NT2/D1 (cell line): ENCODE measurements at regions not wholly inside any gene's neighbourhood (a gene's known extent, or its start where the extent isn't known, plus 50 kb on each side); places are given as distances from the start of the nearest gene placed in this dataset.
"Not testable (repeated sequence)": the region's sequence is repeated elsewhere in the genome, so short reads cannot be mapped to it uniquely, and the experiment has no call there.

Experiments used
- DNase-seq: peaks from one replicate; pipeline ENCODE4 v3.0.0-alpha.2; 2011; ENCODE audit warnings: low read depth, low spot score
- H3K27me3 ChIP-seq: 2 replicates; pipeline ENCODE4 v1.6.0; 2011; ENCODE audit warnings: mild to moderate bottlenecking; ENCODE audit not compliant: insufficient read length, insufficient read depth
- H3K36me3 ChIP-seq: 2 replicates; pipeline ENCODE4 v1.6.1; 2011; ENCODE audit warnings: mild to moderate bottlenecking, low read length, mixed read lengths; ENCODE audit not compliant: insufficient read depth, insufficient read length
- H3K4me1 ChIP-seq: 2 replicates; pipeline ENCODE4 v1.5.1; 2011; ENCODE audit not compliant: insufficient read depth, insufficient read length
- H3K4me3 ChIP-seq: 2 replicates; pipeline ENCODE4 v1.5.1; 2011; ENCODE audit warnings: low read depth; ENCODE audit not compliant: insufficient read length
- H3K9ac ChIP-seq: 2 replicates; pipeline ENCODE4 v1.6.0; 2011; ENCODE audit warnings: low read depth; ENCODE audit not compliant: insufficient read length
- H3K9me3 ChIP-seq: 2 replicates; pipeline ENCODE4 v1.5.1; 2011; ENCODE audit warnings: mild to moderate bottlenecking, low read length; ENCODE audit not compliant: insufficient read depth
- SUZ12 ChIP-seq: IDR thresholded peaks from 2 replicates; pipeline ENCODE4 v1.6.1; 2011; ENCODE audit not compliant: insufficient read length, insufficient read depth; ENCODE audit errors: extremely low read depth
- YY1 ChIP-seq: IDR thresholded peaks from 2 replicates; pipeline ENCODE4 v1.6.1; 2011; ENCODE audit not compliant: insufficient read length, insufficient read depth
- ZNF274 ChIP-seq: IDR thresholded peaks from 2 replicates; pipeline ENCODE4 v1.6.1; 2011; ENCODE audit warnings: mild to moderate bottlenecking, low read depth, low read length

- Histone ChIP-seq H3K27me3 (peaks cover 3% of the 10 kb centered on the region), H3K4me3 (no peak overlapping the region), H3K9me3 (no peaks in the 10 kb centered on the region), H3K36me3 (no peaks in the 10 kb centered on the region), H3K9ac (no peak overlapping the region), H3K4me1 (no peaks in the 10 kb centered on the region)
- DNase-seq: no peak
- no peak for TF ChIP-seq ZNF274
- no peak for TF ChIP-seq YY1
- TF ChIP-seq SUZ12: no peak
Measured at GRCh38 chrX:130504019-130504418, 102.2 kb downstream of the RBMX2 start.

GRCh38 chrX:130507015-130507414, 105.2 kb downstream of the RBMX2 start:
- H3K9me3 ChIP-seq: no peaks in the 10 kb centered on the region
- TF ChIP-seq SUZ12 (no peak), ZNF274 (no peak), YY1 (no peak)
- no peak overlapping the region for H3K9ac ChIP-seq
- no peak overlapping the region for H3K4me3 ChIP-seq
- no peaks in the 10 kb centered on the region for H3K27me3 ChIP-seq
- H3K4me1 ChIP-seq: no peaks in the 10 kb centered on the region
- no peaks in the 10 kb centered on the region for H3K36me3 ChIP-seq
- DNase-seq: no peak

GRCh38 chrX:130512534-130512933, 110.7 kb downstream of the RBMX2 start:
- not testable (repeated sequence) for H3K27me3 ChIP-seq

GRCh38 chrX:130516123-130516522, 114.3 kb downstream of the RBMX2 start:
- no peaks in the 10 kb centered on the region; the same call in 1 of the 2 replicates for H3K9me3 ChIP-seq
- no peak overlapping the region for H3K9ac ChIP-seq
- no peak overlapping the region for H3K4me3 ChIP-seq
- no peaks in the 10 kb centered on the region for H3K36me3 ChIP-seq
- no peak for TF ChIP-seq SUZ12
- TF ChIP-seq ZNF274: no peak
- no peak for TF ChIP-seq YY1
- H3K27me3 ChIP-seq: no peaks in the 10 kb centered on the region
- DNase-seq: no peak
- H3K4me1 ChIP-seq: no peaks in the 10 kb centered on the region

More at GRCh38 chrX:130512534-130512933, 110.7 kb downstream of the RBMX2 start:
- not testable (repeated sequence) for H3K9me3 ChIP-seq, H3K36me3 ChIP-seq, H3K9ac ChIP-seq, DNase-seq, H3K4me3 ChIP-seq, H3K4me1 ChIP-seq

- Histone ChIP-seq H3K9me3 (no peaks in the 10 kb centered on the region), H3K27me3 (no peaks in the 10 kb centered on the region), H3K4me1 (no peaks in the 10 kb centered on the region), H3K36me3 (no peaks in the 10 kb centered on the region), H3K9ac (no peak overlapping the region), H3K4me3 (no peak overlapping the region)
- TF ChIP-seq YY1 (no peak), ZNF274 (no peak), SUZ12 (no peak)
- DNase-seq: no peak
Measured at GRCh38 chrX:130523460-130524394, 121.9 kb downstream of the RBMX2 start.

- Histone ChIP-seq H3K9me3 (no peaks in the 10 kb centered on the region), H3K36me3 (no peaks in the 10 kb centered on the region), H3K4me1 (peaks cover 3% of the 10 kb centered on the region), H3K9ac (no peak overlapping the region), H3K4me3 (no peak overlapping the region), H3K27me3 (no peaks in the 10 kb centered on the region)
- no peak for DNase-seq
- TF ChIP-seq YY1: no peak
- no peak for TF ChIP-seq ZNF274
- no peak for TF ChIP-seq SUZ12
Measured at GRCh38 chrX:130524476-130525194, 122.8 kb downstream of the RBMX2 start.

- Histone ChIP-seq H3K27me3 (no peaks in the 10 kb centered on the region), H3K9me3 (no peaks in the 10 kb centered on the region), H3K36me3 (no peaks in the 10 kb centered on the region), H3K4me3 (no peak overlapping the region), H3K9ac (no peak overlapping the region), H3K4me1 (peaks cover 3% of the 10 kb centered on the region)
- no peak for DNase-seq
- no peak for TF ChIP-seq YY1
- no peak for TF ChIP-seq SUZ12
- no peak for TF ChIP-seq ZNF274
Measured at GRCh38 chrX:130529531-130529930, 127.7 kb downstream of the RBMX2 start.
